Dermis blood vessel endothelial cell (primary cell): ENCODE measurements at regions not wholly inside any gene's neighbourhood (a gene's known extent, or its start where the extent isn't known, plus 50 kb on each side); places are given as distances from the start of the nearest gene placed in this dataset.

Experiments used
- DNase-seq: peaks from one replicate; pipeline ENCODE4 v3.0.0; 2010

DNA sequence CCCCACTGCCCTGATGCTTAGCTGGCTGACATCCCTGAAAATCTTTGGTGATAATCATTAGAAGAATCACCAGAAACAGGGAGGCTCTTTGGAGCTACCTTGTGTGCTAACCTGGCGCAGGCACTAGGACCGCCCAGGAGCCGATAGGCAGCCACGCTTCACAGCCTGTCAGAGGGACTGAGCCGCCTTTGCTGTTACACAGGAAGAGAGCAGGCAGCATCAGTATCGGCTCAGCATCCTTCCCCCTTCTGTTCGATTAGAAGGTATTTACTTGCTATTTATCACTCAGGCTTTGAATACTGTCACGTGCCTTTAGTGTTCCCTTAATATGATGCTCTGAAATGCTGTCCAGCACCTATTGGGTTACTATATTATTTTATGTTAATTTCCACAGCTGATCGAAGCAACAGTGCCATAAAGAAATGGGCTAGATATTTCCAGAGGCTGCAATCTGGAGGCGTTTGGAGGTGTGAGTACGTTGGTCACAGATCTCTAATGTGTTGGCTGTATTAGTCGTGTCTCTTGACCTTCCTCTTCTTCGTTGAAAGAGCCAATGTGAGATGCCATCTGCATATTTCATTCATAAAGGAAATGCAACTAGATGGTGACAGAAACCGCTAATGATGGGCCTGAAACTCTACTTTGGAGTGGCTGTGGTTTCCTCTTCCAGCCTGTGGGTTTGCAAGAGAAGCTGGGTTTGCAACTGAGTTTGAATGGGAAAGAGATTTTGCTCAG, 110.4 kb upstream of the RAB27B start:
- DNase-seq, result no peak

DNA sequence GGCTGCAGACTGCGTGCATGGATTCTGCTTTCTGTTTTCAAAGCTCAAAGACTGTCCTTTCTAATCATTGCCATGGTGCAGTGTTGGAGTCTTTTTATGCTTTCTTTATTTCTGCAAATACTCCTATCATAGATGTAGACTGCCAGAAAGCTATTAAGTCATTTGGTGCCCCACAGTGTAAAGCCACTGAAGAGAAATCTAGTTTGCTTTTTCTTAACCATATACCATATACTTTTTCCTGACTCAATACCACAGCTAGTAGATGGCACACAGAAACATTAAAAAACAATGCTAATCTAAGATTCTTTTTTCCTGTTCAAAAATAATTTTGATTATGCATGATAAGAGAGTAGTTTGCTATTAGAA, 109.9 kb upstream of the RAB27B start:
- DNase-seq, result no peak

DNA sequence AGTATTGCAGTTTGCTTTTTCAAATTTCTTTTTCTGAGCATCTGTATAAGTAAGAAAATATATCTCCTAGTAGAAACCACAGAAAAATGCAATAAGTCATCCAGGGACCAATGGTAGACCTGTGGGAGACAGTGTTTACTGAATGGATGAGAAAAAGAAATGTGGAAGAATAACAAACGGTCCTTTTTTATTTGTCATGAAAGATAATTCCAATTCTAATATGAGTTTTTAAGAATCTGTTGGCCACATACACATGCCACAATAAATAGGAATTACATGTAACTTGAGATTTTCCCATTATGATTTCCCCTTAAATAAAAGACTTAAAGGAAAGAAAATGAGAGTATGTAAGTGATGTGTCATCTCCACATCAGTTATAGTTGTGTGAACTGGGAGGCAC, 107.7 kb upstream of the RAB27B start:
- no peak for DNase-seq

DNA sequence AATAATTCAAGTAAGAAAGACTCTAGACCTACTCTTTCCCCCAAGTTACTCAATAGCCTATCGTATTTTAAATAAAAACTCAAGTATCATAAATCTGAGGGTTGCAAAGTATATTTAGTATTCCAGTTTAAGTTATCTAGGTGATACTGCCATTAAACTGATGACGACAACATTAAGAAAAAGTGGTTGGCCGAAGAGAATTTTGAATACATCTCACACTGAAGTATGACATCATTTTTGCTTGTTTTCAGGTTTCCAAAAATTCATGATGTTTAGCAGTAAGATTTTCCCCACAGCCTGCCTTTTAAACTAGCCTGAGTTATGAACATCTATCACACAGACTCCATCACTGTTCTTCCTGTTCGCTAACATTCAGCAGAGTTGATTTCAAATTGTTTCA, 102.1 kb upstream of the RAB27B start:
- DNase-seq, result no peak

DNA sequence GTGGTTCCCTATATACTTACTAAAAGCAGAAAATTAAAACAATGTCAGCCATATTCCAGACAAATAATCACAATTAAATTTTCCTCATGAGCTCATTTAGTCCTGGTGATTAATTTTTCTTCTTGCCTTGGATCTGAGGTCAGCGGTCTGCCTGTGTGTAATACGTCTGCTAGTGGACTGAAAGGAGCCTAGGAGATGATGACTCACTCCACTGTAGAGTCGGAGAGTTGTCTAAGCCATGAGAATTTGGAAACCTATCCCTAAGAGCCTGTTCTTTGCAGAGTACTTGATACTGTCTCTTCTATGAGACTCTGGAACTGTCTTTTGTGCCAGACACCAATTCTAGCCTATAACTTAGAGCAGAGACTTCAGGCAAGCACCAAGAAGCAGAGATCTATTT, 94.2 kb upstream of the RAB27B start:
- DNase-seq, result no peak

DNA sequence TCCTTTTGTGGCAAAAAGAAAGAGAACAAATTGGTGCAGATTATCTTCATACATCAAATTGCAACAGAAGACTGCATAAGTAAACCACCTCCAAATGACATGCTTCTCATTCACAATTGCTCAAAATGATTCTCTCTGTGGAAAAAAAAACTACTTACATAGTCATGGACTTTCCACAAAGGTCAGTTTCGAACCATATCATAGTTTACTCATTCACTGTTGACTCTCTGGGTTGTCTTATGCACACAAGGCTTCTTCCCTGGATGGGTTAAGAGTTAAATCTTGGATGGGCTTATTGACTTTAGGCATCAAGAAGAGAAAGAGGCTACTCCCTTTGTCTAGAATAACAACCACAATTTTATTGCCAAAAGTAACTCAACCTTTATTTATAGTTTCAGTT, 91.3 kb upstream of the RAB27B start:
- no peak for DNase-seq

DNA sequence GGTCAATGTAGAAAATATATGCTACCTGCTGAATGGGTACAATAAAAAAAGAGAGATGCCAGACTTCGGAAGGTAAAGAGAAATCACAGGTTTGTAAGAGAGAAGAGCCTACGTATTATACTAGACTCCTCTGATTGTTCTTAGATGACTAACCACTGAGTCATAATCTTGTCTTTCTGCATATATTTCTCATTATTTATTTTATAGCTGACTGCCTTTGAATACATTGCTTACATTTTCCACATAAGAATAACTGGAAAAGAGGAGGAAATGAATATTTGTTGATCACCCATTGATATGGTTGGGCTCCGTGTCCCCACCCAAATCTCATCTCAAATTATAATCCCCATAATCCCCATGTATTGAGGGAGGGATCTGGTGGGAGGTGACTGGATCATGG, 90.3 kb upstream of the RAB27B start:
- DNase-seq, result no peak

DNA sequence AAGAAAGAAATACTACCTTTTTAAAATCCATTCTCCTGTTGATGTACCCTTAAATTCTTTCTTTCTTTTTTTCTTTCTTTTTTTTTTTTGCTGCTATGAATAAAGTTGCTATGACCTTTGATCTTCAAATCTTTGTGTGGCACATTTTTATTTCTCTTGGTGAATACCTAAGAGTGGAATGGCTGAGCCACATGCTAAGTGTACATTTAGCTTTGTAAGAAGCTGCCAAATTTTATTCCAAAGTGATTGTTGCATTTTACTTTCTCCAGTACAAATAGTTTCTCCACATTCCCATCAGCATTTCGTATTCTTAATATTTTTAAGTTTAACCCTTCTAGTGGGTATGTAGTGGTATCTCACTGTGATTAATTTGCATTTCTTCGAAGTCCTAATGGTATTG, 88.8 kb upstream of the RAB27B start:
- no peak for DNase-seq

DNA sequence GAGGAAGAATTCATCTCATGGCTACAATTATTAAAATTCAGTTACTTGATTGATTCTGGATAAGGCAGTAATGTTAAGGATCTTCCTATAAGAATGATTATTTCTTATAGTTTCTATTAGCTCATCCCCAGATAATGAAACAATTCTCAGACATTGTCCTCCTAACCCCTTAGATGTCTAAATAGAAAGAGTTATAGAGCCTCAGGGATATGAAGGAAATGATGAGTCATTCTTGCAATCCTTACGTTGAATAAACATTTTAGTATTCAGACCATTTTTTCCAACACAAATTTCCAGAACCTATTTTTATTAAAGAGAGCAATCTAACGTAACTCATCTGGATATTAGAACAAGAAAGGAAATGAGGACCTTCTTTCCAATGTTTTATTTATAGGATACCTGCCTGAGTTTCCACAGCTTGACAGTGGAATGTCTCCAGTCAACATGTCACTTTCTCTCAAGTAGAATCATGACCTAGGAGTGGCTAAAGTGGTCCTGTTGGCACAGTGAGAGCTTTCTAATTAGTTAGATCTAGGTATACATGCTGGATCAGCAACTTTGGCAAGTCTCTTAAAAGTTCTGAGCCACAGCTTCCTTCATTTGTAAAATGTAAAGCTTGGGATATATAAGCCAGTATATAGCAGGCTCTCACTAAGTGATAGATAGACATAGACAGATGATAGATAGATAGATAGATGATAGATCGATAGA, 88.0 kb upstream of the RAB27B start:
- DNase-seq, result no peak

DNA sequence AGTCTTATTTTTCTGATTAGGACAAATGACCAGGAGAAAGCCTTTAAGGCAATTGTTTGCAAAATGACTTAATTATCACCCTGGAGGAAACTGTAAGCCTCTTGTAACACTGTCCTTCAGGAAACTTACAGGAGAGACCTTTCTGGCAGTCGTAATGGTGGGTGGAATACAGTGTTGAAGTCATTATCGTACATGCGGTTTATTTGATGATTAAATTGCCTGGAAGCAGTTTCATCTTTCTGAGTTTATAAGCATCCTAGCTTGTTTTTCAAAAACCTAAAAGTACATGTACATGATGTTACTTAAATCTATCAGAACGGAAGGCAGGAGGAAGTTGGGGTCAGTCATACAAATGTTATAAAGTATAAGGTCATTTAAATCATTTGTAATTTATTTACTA, 86.2 kb upstream of the RAB27B start:
- no peak for DNase-seq

DNA sequence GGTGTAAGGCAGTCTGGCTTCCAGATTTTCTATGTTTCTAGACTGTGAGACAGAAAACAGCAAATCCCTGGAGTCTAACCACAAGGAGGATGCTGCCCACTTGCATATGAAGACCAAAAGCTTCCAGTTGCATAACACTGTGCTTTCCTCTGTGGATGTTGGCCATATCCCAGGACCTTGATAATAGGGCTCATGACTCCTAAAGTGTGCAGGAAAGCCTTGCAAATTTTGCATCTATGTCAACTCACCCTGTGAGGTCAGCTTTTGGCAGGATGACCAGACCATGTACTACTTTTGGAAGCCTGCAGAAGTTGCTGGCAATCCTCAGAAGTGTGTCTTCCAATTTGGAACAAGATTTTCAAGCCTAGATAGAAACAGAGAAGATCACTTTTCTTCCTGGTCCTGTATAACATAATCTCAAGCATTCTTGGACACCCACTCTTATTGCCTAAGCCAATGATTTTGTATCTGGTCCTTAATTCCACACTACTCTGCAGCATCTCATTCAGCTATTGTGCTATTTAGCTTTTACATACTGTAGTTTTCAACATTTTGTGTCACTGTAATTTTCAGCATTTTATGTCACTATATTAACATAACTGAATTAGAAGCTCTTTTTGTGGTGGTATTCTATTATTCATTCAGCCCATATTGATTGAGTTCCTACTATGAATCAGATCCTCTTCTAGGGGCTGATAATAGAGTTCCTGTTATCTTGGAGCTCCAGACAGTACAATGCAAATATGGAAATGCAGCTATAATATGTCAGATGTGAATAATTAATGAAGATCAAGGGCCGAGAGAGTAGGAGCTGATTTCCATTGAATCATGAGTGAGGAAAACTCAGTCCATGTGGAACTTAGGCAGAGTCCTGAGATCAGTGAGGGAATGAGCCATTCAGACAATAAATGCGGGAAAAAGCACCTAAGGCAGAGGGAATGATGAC, 85.3 kb upstream of the RAB27B start:
- no peak for DNase-seq

DNA sequence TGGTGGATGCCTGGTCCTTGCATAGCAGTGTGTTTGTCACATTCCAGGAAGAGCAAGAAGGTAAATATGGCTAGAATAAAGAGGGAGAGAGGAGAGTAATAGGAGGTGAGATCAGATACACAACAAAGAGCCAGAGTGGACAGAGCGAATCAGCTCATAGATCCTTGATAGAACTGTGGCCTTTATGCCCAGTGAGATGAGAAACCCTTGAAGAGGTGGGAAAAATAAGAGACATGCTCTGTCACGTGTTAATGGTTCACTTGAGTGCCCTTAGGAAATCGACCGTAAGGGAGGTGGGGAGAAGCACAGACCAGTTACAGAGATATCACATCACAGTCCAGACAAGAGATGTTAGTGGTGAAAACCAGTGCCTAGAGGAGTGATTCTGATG, 84.7 kb upstream of the RAB27B start:
- no peak for DNase-seq

DNA sequence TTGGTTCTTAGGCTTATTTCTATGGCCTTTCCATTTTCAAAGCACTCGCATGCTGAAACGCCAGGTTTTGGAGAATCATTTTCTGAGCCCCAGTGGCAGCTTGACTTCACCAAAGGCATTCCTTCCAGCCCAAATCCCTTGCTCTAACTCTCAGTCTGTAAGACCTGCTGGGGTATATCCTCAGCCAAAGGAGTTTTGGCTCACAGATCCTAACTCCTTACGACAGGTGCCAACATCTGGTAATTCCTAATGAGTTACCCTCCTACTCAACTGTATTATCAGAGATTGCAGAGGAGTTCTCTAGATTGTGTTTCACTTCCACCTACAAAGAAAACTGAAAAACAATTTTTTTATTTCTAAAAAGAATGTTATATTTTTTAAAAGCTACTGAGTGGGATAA, 79.0 kb upstream of the RAB27B start:
- DNase-seq, result no peak

DNA sequence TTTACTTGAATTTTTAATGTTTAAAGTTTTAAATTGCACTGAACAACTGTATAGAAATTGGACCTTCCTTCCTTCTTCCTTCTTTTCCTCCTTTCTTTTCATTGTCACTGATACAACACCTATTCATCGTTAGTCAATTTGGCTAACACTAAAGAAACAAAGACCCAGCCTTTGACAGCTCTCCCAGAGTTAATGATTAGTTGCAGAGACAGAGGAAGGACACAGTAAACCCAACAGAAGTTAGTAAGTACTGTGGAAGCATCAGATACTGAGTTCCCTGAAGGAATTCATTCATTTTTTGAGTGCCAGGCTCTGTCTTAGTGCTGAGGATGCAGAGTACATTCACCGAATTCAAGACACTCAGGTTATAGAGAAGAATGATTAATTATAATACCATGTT, 77.9 kb upstream of the RAB27B start:
- DNase-seq, result no peak

DNA sequence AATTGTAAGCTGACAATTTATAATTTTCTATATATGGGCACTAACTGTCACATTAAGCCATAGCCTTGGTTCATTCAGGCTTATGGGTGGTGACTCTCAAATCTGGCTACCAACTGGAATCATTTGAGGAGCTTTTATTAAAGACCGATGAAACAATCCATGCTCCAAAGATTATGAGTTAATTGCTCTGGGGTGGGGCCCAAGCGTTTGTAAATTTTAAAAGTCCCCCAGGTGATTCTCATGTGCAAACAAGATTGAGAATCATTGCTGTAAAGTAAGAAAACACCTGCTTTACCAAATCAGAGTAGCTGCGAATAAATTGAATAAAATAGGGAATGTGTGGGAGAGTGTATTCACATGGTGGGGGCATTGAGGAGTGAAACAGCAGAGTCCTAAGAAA, 76.1 kb upstream of the RAB27B start:
- DNase-seq, result no peak

DNA sequence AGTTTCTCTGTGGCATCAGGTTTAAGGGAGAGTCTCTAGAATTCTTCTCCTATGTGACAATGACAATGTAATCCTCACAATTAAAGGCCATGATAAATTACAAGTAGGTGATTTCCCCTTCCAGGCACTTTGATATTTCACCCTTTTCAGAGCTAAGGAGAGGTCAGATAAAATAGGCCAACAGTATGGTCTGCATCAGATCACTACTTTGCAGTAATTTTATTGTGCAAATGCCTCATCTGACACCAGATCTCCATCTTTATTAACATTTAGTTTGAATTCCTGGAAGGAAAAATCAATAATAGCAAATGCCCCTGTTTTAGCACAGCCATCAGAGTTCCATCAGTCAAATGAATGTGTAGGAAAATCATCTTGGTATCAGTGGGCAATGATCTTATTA, 72.8 kb upstream of the RAB27B start:
- DNase-seq, result no peak

DNA sequence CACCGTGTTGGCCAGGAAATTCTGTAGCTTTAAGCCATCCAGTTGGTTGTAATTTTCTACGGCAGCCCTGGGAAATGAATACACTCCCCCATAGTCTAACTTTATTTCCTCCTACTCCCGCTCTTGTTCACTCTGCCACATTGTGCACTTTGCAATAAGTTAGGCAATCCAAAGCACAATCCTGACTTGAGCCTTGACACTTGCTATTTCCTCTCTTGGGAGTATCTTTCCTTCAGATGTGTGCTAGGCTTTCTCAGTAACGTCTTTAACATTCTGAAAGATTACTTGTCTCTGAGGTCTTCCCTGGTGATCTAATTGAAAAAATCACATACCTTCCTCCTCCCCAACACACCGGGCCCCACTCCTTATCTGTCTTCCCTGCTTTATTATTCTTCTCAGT, 65.9 kb upstream of the RAB27B start:
- DNase-seq, result no peak

DNA sequence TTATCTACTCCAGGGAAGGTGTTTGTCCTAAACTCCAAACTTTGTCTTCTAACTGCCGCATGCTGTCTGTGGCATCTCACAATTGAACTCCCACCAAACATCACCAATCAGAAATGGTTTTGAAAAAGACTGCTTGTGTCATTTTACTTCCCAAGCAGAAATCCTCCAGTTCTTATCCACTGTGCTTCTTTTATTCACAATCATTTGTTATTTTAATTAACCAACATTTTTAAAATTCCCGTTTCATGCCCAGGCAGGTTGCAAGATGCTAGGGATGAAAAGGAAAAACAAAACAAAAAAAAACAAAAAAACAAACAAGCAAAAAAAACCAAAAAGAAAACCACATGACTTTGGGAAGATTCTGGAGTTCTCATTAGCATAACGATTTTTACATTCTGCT, 63.5 kb upstream of the RAB27B start:
- DNase-seq, result no peak

DNA sequence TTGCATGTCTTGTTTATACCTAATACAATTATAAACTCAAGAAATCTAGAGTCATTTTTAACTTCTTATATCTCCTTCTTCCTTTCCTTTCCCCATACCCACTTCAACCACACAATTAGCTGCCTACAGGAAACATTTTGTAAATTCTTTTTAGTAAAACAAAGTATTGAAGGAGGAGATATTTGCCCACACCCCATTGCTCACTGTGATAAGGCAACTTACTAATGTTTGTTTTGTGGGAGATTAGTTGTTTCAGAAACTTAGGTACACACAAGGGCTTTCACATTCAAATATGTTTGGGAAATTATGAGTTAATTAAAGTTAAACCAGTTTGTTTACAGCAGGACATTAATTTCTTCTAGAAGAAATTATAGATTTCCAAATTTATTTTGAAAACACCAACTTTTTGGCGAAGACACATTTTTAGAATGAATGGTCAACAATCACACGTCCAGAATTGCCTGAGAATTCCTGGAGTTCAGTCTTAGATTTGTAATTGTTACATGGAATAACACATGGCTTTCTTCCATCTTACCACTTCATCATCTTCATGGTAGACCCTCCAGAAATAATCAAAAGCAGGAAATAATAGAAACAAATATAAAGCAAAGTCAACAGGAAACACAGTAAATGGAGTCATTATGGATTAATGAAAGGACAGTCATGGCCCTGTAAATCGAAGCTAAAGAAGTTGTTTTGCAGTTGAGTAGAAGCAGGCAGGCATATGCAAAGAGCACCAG, 62.5 kb upstream of the RAB27B start:
- no peak for DNase-seq

DNA sequence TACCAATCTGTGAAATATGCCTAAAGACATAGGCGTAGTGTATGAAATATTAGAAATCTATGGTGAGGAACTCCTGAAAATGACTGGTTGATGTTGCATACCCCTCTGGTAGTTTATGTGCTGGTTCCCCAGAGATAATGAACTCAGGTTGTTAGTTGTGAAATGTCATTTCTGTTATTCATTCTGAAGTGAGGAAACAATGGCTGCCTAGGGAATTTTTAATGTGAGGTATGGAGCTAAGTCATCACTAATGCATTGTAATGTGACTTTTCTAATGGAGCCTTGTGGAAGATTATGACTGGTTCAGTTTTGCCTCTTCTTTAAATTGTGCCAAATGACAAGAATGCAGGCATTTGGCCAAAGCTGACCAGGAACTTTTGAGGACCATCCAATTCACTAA, 61.6 kb upstream of the RAB27B start:
- DNase-seq, result no peak

DNA sequence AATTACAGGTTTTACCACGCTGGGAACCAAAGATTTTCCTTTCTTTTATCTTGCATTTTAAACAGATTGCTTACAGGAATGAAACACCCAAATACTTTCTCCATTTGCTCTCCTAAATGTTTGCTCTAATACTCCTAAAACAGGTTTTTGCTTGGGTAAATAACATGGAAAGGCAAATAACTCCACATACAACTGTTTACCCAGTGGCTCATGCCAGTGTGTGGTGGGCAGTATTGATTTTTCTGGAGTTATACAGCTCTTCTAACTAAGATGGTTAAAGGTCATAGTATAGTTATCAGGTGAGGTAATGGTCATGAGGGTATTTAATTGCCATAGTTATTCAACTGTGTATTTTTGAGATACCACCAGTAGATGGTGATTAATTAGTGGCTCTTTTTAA, 61.2 kb upstream of the RAB27B start:
- no peak for DNase-seq

DNA sequence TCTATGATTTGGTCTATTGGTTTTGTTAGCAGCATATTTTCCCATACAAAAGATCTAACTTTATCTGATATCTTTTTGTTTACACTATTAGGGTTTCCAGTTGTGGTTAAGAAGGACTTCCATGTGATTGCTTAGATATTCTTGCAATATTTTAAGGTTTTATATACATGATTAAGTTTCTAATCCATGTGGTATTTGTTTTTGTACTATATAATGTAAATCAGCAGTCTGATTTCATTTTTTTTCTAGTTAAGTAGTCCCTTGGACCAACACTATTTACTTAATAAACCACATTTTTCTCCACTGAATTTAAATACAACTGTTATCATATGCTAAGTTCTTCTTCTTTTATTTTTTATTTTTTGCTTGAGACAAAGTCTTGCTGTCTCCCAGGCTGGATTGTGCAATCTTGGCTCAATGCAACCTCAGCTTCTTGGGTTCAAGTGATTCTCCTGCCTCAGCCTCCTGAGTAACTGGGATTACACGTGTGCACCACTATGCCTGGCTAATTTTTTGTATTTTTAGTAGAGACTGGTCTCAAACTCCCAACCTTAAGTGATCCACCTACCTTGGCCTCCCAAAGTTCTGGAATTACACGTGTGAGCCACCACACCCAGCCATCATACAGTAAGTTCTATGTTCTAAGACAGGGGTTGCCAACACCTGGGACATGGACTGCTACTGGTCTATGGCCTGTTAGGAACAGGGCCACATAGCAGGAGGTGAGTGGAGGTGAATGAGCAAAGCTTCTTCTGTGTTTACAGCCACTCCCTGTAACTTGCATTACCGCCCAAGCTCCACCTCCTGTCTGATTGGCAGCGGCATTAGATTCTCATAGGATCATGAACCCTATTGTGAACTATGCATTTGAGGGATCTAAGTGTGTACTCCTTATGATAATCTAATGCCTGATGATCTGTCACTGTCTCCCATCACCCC, 58.5 kb upstream of the RAB27B start:
- no peak for DNase-seq
